H9 (cell line): ENCODE measurements at regions not wholly inside any gene's neighbourhood (a gene's known extent, or its start where the extent isn't known, plus 50 kb on each side); places are given as distances from the start of the nearest gene placed in this dataset.
A peak's percentile ranks its signal among the peaks of the same experiment; 100 is the strongest.

Experiments used
- DNase-seq: peaks from one replicate; pipeline ENCODE4 v3.0.0-alpha.2; 2017
- H2AFZ ChIP-seq: one replicate; pipeline ENCODE4 v1.6.1; 2013; ENCODE audit warnings: mild to moderate bottlenecking, low read length, control low read depth, moderate library complexity
- H2AK5ac ChIP-seq: 2 replicates; pipeline ENCODE4 v1.6.1; 2013; ENCODE audit warnings: low read length, control low read depth, mixed read lengths; ENCODE audit not compliant: insufficient read length
- H2BK120ac ChIP-seq: one replicate; pipeline ENCODE4 v1.6.1; 2013; ENCODE audit warnings: low read depth, mild to moderate bottlenecking, low read length, control low read depth, inconsistent platforms; ENCODE audit not compliant: poor library complexity, severe bottlenecking
- H2BK12ac ChIP-seq: 2 replicates; pipeline ENCODE4 v1.6.1; 2013; ENCODE audit warnings: low read length, control low read depth, mixed read lengths, low read depth; ENCODE audit not compliant: insufficient read length
- H2BK15ac ChIP-seq: 2 replicates; pipeline ENCODE4 v1.6.1; 2013; ENCODE audit warnings: low read depth, low read length, control low read depth
- H2BK20ac ChIP-seq: one replicate; pipeline ENCODE4 v1.6.1; 2013; ENCODE audit warnings: low read depth, mild to moderate bottlenecking, low read length, control low read depth, inconsistent platforms; ENCODE audit not compliant: poor library complexity, severe bottlenecking
- H2BK5ac ChIP-seq: 2 replicates; pipeline ENCODE4 v1.6.1; 2013; ENCODE audit warnings: low read length, control low read depth, mixed read lengths; ENCODE audit not compliant: insufficient read length
- H3K14ac ChIP-seq: 2 replicates; pipeline ENCODE4 v1.6.1; 2013; ENCODE audit warnings: low read length, control low read depth; ENCODE audit not compliant: insufficient read depth
- H3K18ac ChIP-seq: 2 replicates; pipeline ENCODE4 v1.6.1; 2013; ENCODE audit warnings: low read depth, mild to moderate bottlenecking, mixed read lengths, low read length, control low read depth; ENCODE audit not compliant: insufficient read length
- H3K23ac ChIP-seq: 2 replicates; pipeline ENCODE4 v1.6.1; 2013; ENCODE audit warnings: low read length, control low read depth, mixed read lengths, low read depth; ENCODE audit not compliant: insufficient read length
- H3K23me2 ChIP-seq: 2 replicates; pipeline ENCODE4 v1.6.1; 2013; ENCODE audit warnings: low read depth, mild to moderate bottlenecking, mixed read lengths, low read length, control low read depth; ENCODE audit not compliant: insufficient read length, poor library complexity, severe bottlenecking
- H3K27ac ChIP-seq: 2 replicates; pipeline ENCODE4 v1.5.1; 2013; ENCODE audit warnings: low read length, control low read depth, mixed read lengths, low read depth; ENCODE audit not compliant: insufficient read length
- H3K27me3 ChIP-seq: 2 replicates; pipeline ENCODE4 v1.6.1; 2013; ENCODE audit warnings: low read length, control low read depth, inconsistent platforms; ENCODE audit not compliant: insufficient read depth
- H3K4ac ChIP-seq: 2 replicates; pipeline ENCODE4 v1.6.1; 2013; ENCODE audit warnings: low read depth, mild to moderate bottlenecking, control low read depth, inconsistent platforms, low read length, moderate library complexity
- H3K4me1 ChIP-seq: 2 replicates; pipeline ENCODE4 v1.6.1; 2013; ENCODE audit warnings: low read length, control low read depth, inconsistent platforms; ENCODE audit not compliant: insufficient read depth
- H3K4me2 ChIP-seq: 2 replicates; pipeline ENCODE4 v1.6.1; 2013; ENCODE audit warnings: low read length, control low read depth, mixed read lengths; ENCODE audit not compliant: insufficient read length, insufficient read depth
- H3K56ac ChIP-seq: 2 replicates; pipeline ENCODE4 v1.6.1; 2013; ENCODE audit warnings: low read depth, mild to moderate bottlenecking, mixed read lengths, low read length, control low read depth; ENCODE audit not compliant: insufficient read length
- H3K79me1 ChIP-seq: 2 replicates; pipeline ENCODE4 v1.6.1; 2013; ENCODE audit warnings: low read depth, mild to moderate bottlenecking, moderate library complexity, low read length, control low read depth, inconsistent platforms; ENCODE audit not compliant: insufficient read depth, poor library complexity, severe bottlenecking
- H3K79me2 ChIP-seq: 2 replicates; pipeline ENCODE4 v1.6.1; 2013; ENCODE audit warnings: low read length, control low read depth, inconsistent platforms; ENCODE audit not compliant: insufficient read depth
- H3K9ac ChIP-seq: 2 replicates; pipeline ENCODE4 v1.6.1; 2013; ENCODE audit warnings: low read length, control low read depth, mixed read lengths; ENCODE audit not compliant: insufficient read length; ENCODE audit errors: extremely low read depth
- H3K9me3 ChIP-seq: one replicate; pipeline ENCODE4 v1.6.1; 2013; ENCODE audit warnings: low read depth, low read length, inconsistent platforms; ENCODE audit not compliant: control insufficient read depth
- H3T11ph ChIP-seq: one replicate; pipeline ENCODE4 v1.6.1; 2013; ENCODE audit warnings: mild to moderate bottlenecking, low read length, control low read depth, inconsistent platforms
- H4K20me1 ChIP-seq: one replicate; pipeline ENCODE4 v1.6.1; 2013; ENCODE audit not compliant: control insufficient read depth, insufficient read length, insufficient read depth
- H4K5ac ChIP-seq: 2 replicates; pipeline ENCODE4 v1.6.1; 2013; ENCODE audit warnings: low read depth, mild to moderate bottlenecking, mixed read lengths, low read length, control low read depth; ENCODE audit not compliant: insufficient read length
- H4K8ac ChIP-seq: replicated peaks from 2 replicates; pipeline ENCODE4 v1.6.1; 2013; ENCODE audit warnings: low read length, control low read depth, mixed read lengths, low read depth; ENCODE audit not compliant: insufficient read length
- H4K91ac ChIP-seq: 2 replicates; pipeline ENCODE4 v1.6.1; 2013; ENCODE audit warnings: low read depth, mild to moderate bottlenecking, moderate library complexity, mixed read lengths, low read length, control low read depth; ENCODE audit not compliant: insufficient read length
- H3K27ac Mint-ChIP-seq, 3 experiments: 2 replicates in 2 of 3; 3 replicates in 1 of 3; pipeline ENCODE4 v1.8.0; 2020 to 2021; ENCODE audit warnings: mixed read lengths in 3 of 3, mild to moderate bottlenecking in 1 of 3, moderate library complexity in 1 of 3
- H3K27me3 Mint-ChIP-seq: 2 replicates; pipeline ENCODE4 v1.8.0; 2021; ENCODE audit warnings: low read depth, mild to moderate bottlenecking, moderate library complexity, mixed read lengths
- H3K36me3 Mint-ChIP-seq, 3 experiments: 2 replicates in 2 of 3; 3 replicates in 1 of 3; pipeline ENCODE4 v1.8.0; 2020 to 2021; ENCODE audit warnings: low read depth in 3 of 3, mixed read lengths in 3 of 3; ENCODE audit not compliant: insufficient read depth in 1 of 3
- H3K4me1 Mint-ChIP-seq, 2 experiments: 2 replicates each; pipeline ENCODE4 v1.8.0; 2020; ENCODE audit warnings: mixed read lengths in 2 of 2
- H3K4me3 Mint-ChIP-seq, 2 experiments: 2 replicates in 1 of 2; 3 replicates in 1 of 2; pipeline ENCODE4 v1.8.0; 2020 to 2021; ENCODE audit warnings: mild to moderate bottlenecking in 2 of 2, mixed read lengths in 2 of 2, moderate library complexity in 1 of 2
- H3K9me3 Mint-ChIP-seq, 2 experiments: 2 replicates in 1 of 2; 3 replicates in 1 of 2; pipeline ENCODE4 v1.8.0; 2020; ENCODE audit warnings: mild to moderate bottlenecking in 2 of 2, mixed read lengths in 2 of 2, moderate library complexity in 1 of 2
- CTCF ChIP-seq: fragments of 200-600 bp; sonication (generic); conservative IDR thresholded peaks from 3 replicates; pipeline ENCODE4 v1.8.0; 2021; ENCODE audit warnings: antibody characterized with exemption, mild to moderate bottlenecking
- WGBS: extraction: QIAGEN DNeasy Blood & Tissue Kit; methylation state at CpG from one replicate; pipeline ENCODE4 v1.1.7; 2013; ENCODE audit warnings: missing lambda C conversion rate, low lambda C conversion rate, mixed read lengths; ENCODE audit not compliant: insufficient read length; ENCODE audit errors: extremely low coverage; 5-methylcytosine and 5-hydroxymethylcytosine counted together

DNA sequence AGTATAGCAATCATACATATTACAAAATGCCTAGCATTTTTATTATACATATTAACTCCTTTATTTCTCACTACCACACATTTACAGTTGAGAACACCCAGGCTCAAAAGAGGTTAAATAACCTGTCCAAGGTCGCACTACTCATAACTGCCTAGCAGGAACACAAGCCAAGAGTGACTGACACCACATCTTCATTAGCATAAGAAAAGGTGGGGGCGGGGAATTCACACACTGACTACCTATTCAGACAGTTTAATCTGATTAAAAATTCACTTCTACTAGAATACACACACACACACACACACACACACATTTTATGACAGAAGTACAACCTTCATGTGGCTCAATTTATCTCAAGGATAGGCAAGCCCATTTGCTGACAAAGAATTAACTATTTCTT, 77.8 kb upstream of the CACHD1 start:
- Histone ChIP-seq H3K9ac (no peak overlapping the region), H3K9me3 (no peaks in the 10 kb centered on the region), H2BK12ac (no peak overlapping the region), H4K20me1 (no peaks in the 10 kb centered on the region), H3K27me3 (no peaks in the 10 kb centered on the region), H2BK120ac (no peak overlapping the region), H3K79me2 (no peaks in the 10 kb centered on the region), H4K8ac (no peak overlapping the region), H3K79me1 (no peaks in the 10 kb centered on the region), H3K4ac (no peak overlapping the region), H2AFZ (no peak overlapping the region), H3K56ac (no peak overlapping the region), H3K27ac (no peak overlapping the region), H3K4me2 (no peak overlapping the region), H4K5ac (no peak overlapping the region), H3K4me1 (no peaks in the 10 kb centered on the region; the same call in 1 of the 2 replicates), H3K18ac (no peak overlapping the region), H3T11ph (no peak overlapping the region), H2BK5ac (no peak overlapping the region), H4K91ac (no peak overlapping the region), H2AK5ac (no peak overlapping the region), H2BK15ac (no peak overlapping the region), H3K23me2 (no peaks in the 10 kb centered on the region), H3K23ac (no peak overlapping the region), H3K14ac (no peak overlapping the region), H2BK20ac (no peak overlapping the region)
- TF ChIP-seq CTCF, result no peak
- peaks cover 3 to 4% of the 10 kb centered on the region in 2 experiments; a peak in 2 of 5 replicates for H3K9me3 Mint-ChIP-seq
- WGBS, result no CpG with 5 or more reads among the region's 2 CpGs
- H3K4me3 Mint-ChIP-seq, result no peak overlapping the region
- H3K4me1 Mint-ChIP-seq, result peaks cover 15 to 18% of the 10 kb centered on the region in 2 experiments
- peak; percentile 44 for DNase-seq
- no peak overlapping the region for H3K27ac Mint-ChIP-seq
- no peaks in the 10 kb centered on the region; the same call in 1 of the 2 replicates for H3K27me3 Mint-ChIP-seq
- H3K36me3 Mint-ChIP-seq, result no peaks in the 10 kb centered on the region
